Activated T-helper 1 cell treated with anti-CD3 and anti-CD28 coated beads, Interleukin-12 subunit alpha, Interleukin-12 subunit beta, Interleukin-2, Interleukin-4 antibody, amounts not matched to agents 30 ng/mL and 10 ng/mL and 1 ng/mL, durations not matched to agents 14 hours and 24 hours and 36 hours (primary cell): ENCODE measurements at regions not wholly inside any gene's neighbourhood (a gene's known extent, or its start where the extent isn't known, plus 50 kb on each side); places are given as distances from the start of the nearest gene placed in this dataset.

Experiments
- DNase-seq: peaks from one replicate; pipeline ENCODE4 v3.0.0; 2021; ENCODE audit warnings: low spot score
- H3K27ac Mint-ChIP-seq: one replicate; pipeline ENCODE4 v1.8.0; 2021; ENCODE audit warnings: mild to moderate bottlenecking, mixed read lengths
- H3K27me3 Mint-ChIP-seq: one replicate; pipeline ENCODE4 v1.8.0; 2022; ENCODE audit warnings: mild to moderate bottlenecking, moderate library complexity, mixed read lengths; ENCODE audit not compliant: insufficient read depth
- H3K36me3 Mint-ChIP-seq: one replicate; pipeline ENCODE4 v1.8.0; 2021; ENCODE audit warnings: low read depth, mixed read lengths
- H3K4me1 Mint-ChIP-seq: one replicate; pipeline ENCODE4 v1.8.0; 2021; ENCODE audit warnings: low read depth, mixed read lengths
- H3K4me3 Mint-ChIP-seq: one replicate; pipeline ENCODE4 v1.8.0; 2021; ENCODE audit warnings: mild to moderate bottlenecking, moderate library complexity, mixed read lengths
- H3K9me3 Mint-ChIP-seq: one replicate; pipeline ENCODE4 v1.8.0; 2021; ENCODE audit warnings: mixed read lengths
- intact Hi-C: fragments of 100-400 bp; cut with micrococcal nuclease; formaldehyde crosslinking; loops from one replicate; pipeline ENCODE4 v1.15.1; 2024

- H3K27ac Mint-ChIP-seq, result no peak overlapping the region
- DNase-seq, result no peak
- no peak overlapping the region for H3K4me3 Mint-ChIP-seq
- H3K9me3 Mint-ChIP-seq, result no peaks in the 10 kb centered on the region
- H3K4me1 Mint-ChIP-seq, result no peaks in the 10 kb centered on the region
- intact Hi-C loops, result no loop called here
- H3K36me3 Mint-ChIP-seq, result no peaks in the 10 kb centered on the region
- no peaks in the 10 kb centered on the region for H3K27me3 Mint-ChIP-seq
Measured at GRCh38 chr13:107585469-107586180, 629.7 kb downstream of the LIG4 start.

- H3K27ac Mint-ChIP-seq, result no peak overlapping the region
- no peak for DNase-seq
- H3K36me3 Mint-ChIP-seq, result no peaks in the 10 kb centered on the region
- intact Hi-C loops, result no loop called here
- H3K4me3 Mint-ChIP-seq, result no peak overlapping the region
- H3K4me1 Mint-ChIP-seq, result no peaks in the 10 kb centered on the region
- no peaks in the 10 kb centered on the region for H3K27me3 Mint-ChIP-seq
- H3K9me3 Mint-ChIP-seq, result peaks cover 11% of the 10 kb centered on the region
Measured at GRCh38 chr13:107582171-107582570, 633.2 kb downstream of the LIG4 start.

- no peaks in the 10 kb centered on the region for H3K36me3 Mint-ChIP-seq
Measured at GRCh38 chr13:107580741-107581412, 634.5 kb downstream of the LIG4 start.

GRCh38 chr13:107576430-107576829 is 638.9 kb downstream of the LIG4 start:
- no peaks in the 10 kb centered on the region for H3K4me1 Mint-ChIP-seq
- DNase-seq, result no peak
- H3K36me3 Mint-ChIP-seq, result no peaks in the 10 kb centered on the region
- H3K27me3 Mint-ChIP-seq, result no peaks in the 10 kb centered on the region
- no peak overlapping the region for H3K27ac Mint-ChIP-seq
- peaks cover 16% of the 10 kb centered on the region for H3K9me3 Mint-ChIP-seq
- no peak overlapping the region for H3K4me3 Mint-ChIP-seq
- intact Hi-C loops, result no loop called here

More at GRCh38 chr13:107580741-107581412, 634.5 kb downstream of the LIG4 start:
- Mint-ChIP-seq H3K4me1 (no peaks in the 10 kb centered on the region), H3K9me3 (peaks cover 12% of the 10 kb centered on the region), H3K27me3 (no peaks in the 10 kb centered on the region), H3K4me3 (no peak overlapping the region), H3K27ac (no peak overlapping the region)
- intact Hi-C loops, result no loop called here
- no peak for DNase-seq

GRCh38 chr13:107574517-107575210 is 640.7 kb downstream of the LIG4 start:
- intact Hi-C loops, result no loop called here
- peaks cover 12% of the 10 kb centered on the region for H3K9me3 Mint-ChIP-seq
- DNase-seq, result no peak
- no peaks in the 10 kb centered on the region for H3K27me3 Mint-ChIP-seq
- no peaks in the 10 kb centered on the region for H3K4me1 Mint-ChIP-seq
- no peak overlapping the region for H3K27ac Mint-ChIP-seq
- no peak overlapping the region for H3K4me3 Mint-ChIP-seq
- H3K36me3 Mint-ChIP-seq, result no peaks in the 10 kb centered on the region

- H3K27me3 Mint-ChIP-seq, result no peaks in the 10 kb centered on the region
- no peak overlapping the region for H3K27ac Mint-ChIP-seq
- H3K36me3 Mint-ChIP-seq, result no peaks in the 10 kb centered on the region
- no peak overlapping the region for H3K4me3 Mint-ChIP-seq
- no peak for DNase-seq
- intact Hi-C loops, result no loop called here
- peaks cover 10% of the 10 kb centered on the region for H3K9me3 Mint-ChIP-seq
- H3K4me1 Mint-ChIP-seq, result no peaks in the 10 kb centered on the region
Measured at GRCh38 chr13:107573184-107573583, 642.2 kb downstream of the LIG4 start.

- Mint-ChIP-seq H3K4me3 (no peak overlapping the region), H3K27ac (no peak overlapping the region), H3K4me1 (no peaks in the 10 kb centered on the region), H3K27me3 (no peaks in the 10 kb centered on the region), H3K36me3 (no peaks in the 10 kb centered on the region), H3K9me3 (peaks cover 5% of the 10 kb centered on the region)
- intact Hi-C loops, result no loop called here
- no peak for DNase-seq
Measured at GRCh38 chr13:107572156-107572555, 643.2 kb downstream of the LIG4 start.

- Mint-ChIP-seq H3K36me3 (no peaks in the 10 kb centered on the region), H3K9me3 (no peaks in the 10 kb centered on the region), H3K4me3 (no peak overlapping the region), H3K27ac (no peak overlapping the region), H3K4me1 (no peaks in the 10 kb centered on the region), H3K27me3 (no peaks in the 10 kb centered on the region)
- DNase-seq, result no peak
- intact Hi-C loops, result no loop called here
Measured at GRCh38 chr13:107568181-107568580, 647.2 kb downstream of the LIG4 start.

GRCh38 chr13:107563099-107563925 is 652.0 kb downstream of the LIG4 start:
- no peak overlapping the region for H3K4me3 Mint-ChIP-seq
- no peaks in the 10 kb centered on the region for H3K9me3 Mint-ChIP-seq
- DNase-seq, result no peak
- H3K27ac Mint-ChIP-seq, result no peak overlapping the region
- H3K27me3 Mint-ChIP-seq, result no peaks in the 10 kb centered on the region
- no peaks in the 10 kb centered on the region for H3K4me1 Mint-ChIP-seq
- H3K36me3 Mint-ChIP-seq, result no peaks in the 10 kb centered on the region
- intact Hi-C loops, result no loop called here

- H3K9me3 Mint-ChIP-seq, result no peaks in the 10 kb centered on the region
- intact Hi-C loops, result no loop called here
- H3K27ac Mint-ChIP-seq, result no peak overlapping the region
- H3K27me3 Mint-ChIP-seq, result no peaks in the 10 kb centered on the region
- no peaks in the 10 kb centered on the region for H3K36me3 Mint-ChIP-seq
- H3K4me3 Mint-ChIP-seq, result no peak overlapping the region
- H3K4me1 Mint-ChIP-seq, result no peaks in the 10 kb centered on the region
- DNase-seq, result no peak
Measured at GRCh38 chr13:107562203-107562602, 653.1 kb downstream of the LIG4 start.

- Mint-ChIP-seq H3K4me1 (no peaks in the 10 kb centered on the region), H3K27ac (no peak overlapping the region), H3K4me3 (no peak overlapping the region), H3K27me3 (no peaks in the 10 kb centered on the region), H3K36me3 (no peaks in the 10 kb centered on the region), H3K9me3 (no peaks in the 10 kb centered on the region)
- no peak for DNase-seq
- intact Hi-C loops, result no loop called here
Measured at GRCh38 chr13:107554460-107554859, 660.9 kb downstream of the LIG4 start.

GRCh38 chr13:107553838-107554237 is 661.5 kb downstream of the LIG4 start:
- Mint-ChIP-seq H3K9me3 (no peaks in the 10 kb centered on the region), H3K4me1 (no peaks in the 10 kb centered on the region), H3K36me3 (no peaks in the 10 kb centered on the region), H3K27me3 (no peaks in the 10 kb centered on the region), H3K4me3 (no peak overlapping the region), H3K27ac (no peak overlapping the region)
- intact Hi-C loops, result no loop called here
- no peak for DNase-seq
